Pancreas (tissue), 10 donors: ENCODE measurements at regions not wholly inside any gene's neighbourhood (a gene's known extent, or its start where the extent isn't known, plus 50 kb on each side); places are given as distances from the start of the nearest gene placed in this dataset.

Experiments used
- ATAC-seq, 4 donors: fragments of 200-7000 bp; cut with Tn5 transposase; one replicate each; pipeline versions ENCODE4 v1.8.0 to v1.9.1; 2020; ENCODE audit warnings: mild to moderate bottlenecking in 4 of 4, moderate library complexity in 4 of 4
- DNase-seq, 6 donors: peaks; one replicate each; pipeline ENCODE4 v3.0.0-alpha.2; 2020
- FAIRE-seq: peaks from 2 replicates; lab custom pipeline; 2012; peaks lifted over from hg19 to GRCh38; lab: Jason Lieb, UNC
- H3K27ac ChIP-seq, 4 donors: fragments of 200-600 bp; sonication (generic); 1 replicate in 3 of 4; 2 replicates in 1 of 4; pipeline versions ENCODE4 v1.5.0 to v1.8.0; 2020
- H3K27me3 ChIP-seq, 4 donors: fragments of 200-600 bp; one replicate each; pipeline ENCODE4 v1.8.0; 2021
- H3K36me3 ChIP-seq, 3 donors: fragments of 200-600 bp; sonication (generic) in 1 of 3; one replicate each; pipeline versions ENCODE4 v1.5.0 to v1.8.0; 2020 to 2021
- H3K4me1 ChIP-seq, 3 donors: fragments of 200-600 bp; one replicate each; pipeline ENCODE4 v1.8.0; 2021
- H3K4me3 ChIP-seq, 4 donors: fragments of 200-600 bp; sonication (generic) in 2 of 4; one replicate each; pipeline versions ENCODE4 v1.5.0 to v1.8.0; 2020 to 2021
- H3K9me3 ChIP-seq, 4 donors: fragments of 200-600 bp; one replicate each; pipeline ENCODE4 v1.8.0; 2021
- CTCF ChIP-seq, 4 donors: fragments of 200-600 bp; sonication (generic) in 3 of 4; IDR thresholded peaks; one replicate each; pipeline versions ENCODE4 v1.5.0 to v1.8.0; 2021; ENCODE audit warnings: antibody characterized with exemption in 4 of 4
- WGBS, 2 donors: extraction: QIAGEN DNeasy Blood & Tissue Kit; methylation state at CpG; one replicate each; pipeline ENCODE4 v1.1.7; 2013; 5-methylcytosine and 5-hydroxymethylcytosine counted together
- intact Hi-C, 3 donors: fragments of 100-400 bp; cut with DNase I; formaldehyde crosslinking; loops; one replicate each; pipeline versions ENCODE4 v1.11.1 to v1.14.2; 2022
- donor health status: healthy with polysubstance abuse.
- donor health status: DM: no; HTN: no; CAD: no; lungs with moderate emphysema.
- donor health status: DM: no; HTN: no; CAD: no.
- donor health status: control.
- donor health status: control.
- donor health status: Bipolar disorder and iron deficiency.
- donor health status: DM: yes; HTN: yes; CAD: no.
- donor health status: DM: no; HTN: no; CAD: no.
- donor health status: DM: no; HTN: no; CAD: no.
- donor health status: DM: yes; HTN: yes; CAD: no.

DNA sequence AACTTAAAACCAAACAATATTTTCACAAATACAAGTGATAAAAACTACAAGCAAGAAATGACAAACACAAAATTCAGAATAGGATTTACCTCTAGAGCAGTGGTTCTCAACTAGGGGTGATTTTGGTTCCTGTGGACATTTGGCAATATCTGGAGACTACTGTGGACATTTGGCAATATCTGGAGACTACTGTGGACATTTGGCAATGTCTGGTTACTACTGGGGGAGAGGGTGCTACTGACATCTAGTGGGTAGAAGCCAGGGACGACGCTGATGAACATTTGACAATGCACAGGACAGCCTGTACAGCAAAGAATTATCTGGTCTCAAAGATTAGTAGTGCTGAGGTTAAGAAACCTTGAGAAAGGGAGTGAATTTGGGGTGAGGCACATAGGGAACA lies 169.8 kb downstream of the CLCN4 start:
- Histone ChIP-seq H3K27me3 (peaks cover 0 to 9% (median 0%) of the 10 kb centered on the region in 4 donors), H3K9me3 (no peaks in the 10 kb centered on the region), H3K36me3 (no peaks in the 10 kb centered on the region), H3K4me3 (no peak overlapping the region), H3K27ac (no peak overlapping the region), H3K4me1 (no peaks in the 10 kb centered on the region)
- TF ChIP-seq CTCF (IDR thresholded peaks at IDR 0.05) = no peak
- intact Hi-C loops = no loop called here
- ATAC-seq (peak in 2 of 4 donors; percentile 47 to 56), FAIRE-seq (peak; percentile 17), DNase-seq (no peak)
- 18 to 41% methylated on average over 2 of the region's 2 CpGs for WGBS, 2 donors

DNA sequence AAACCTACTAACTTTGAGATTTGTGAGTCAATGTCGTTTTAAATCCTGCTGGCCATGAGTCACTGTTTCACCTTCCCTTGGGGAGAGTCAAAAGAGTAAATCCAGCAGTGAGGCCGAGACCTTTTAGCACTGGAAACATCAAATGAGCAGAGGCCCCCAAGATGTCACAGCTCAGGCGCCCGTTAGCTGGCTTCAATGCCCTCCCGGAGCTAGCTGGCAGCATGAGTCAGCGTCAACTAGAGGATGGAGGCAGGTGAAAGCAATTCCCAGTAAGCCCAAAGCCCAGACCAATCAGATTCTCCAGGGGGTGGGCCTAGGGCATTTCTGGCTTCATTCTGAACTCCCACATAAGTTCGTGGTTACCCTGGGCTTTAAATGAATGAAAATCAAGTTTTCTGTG lies 170.9 kb downstream of the CLCN4 start:
- H3K27ac ChIP-seq = no peak overlapping the region
- ATAC-seq (no peak), FAIRE-seq (no peak), DNase-seq (no peak)
- WGBS, 2 donors = 44 to 57% methylated on average over 7 of the region's 7 CpGs
- no peak for TF ChIP-seq CTCF (IDR thresholded peaks at IDR 0.05)
- no peaks in the 10 kb centered on the region for H3K9me3 ChIP-seq
- H3K4me3 ChIP-seq = no peak overlapping the region
- peaks cover 0 to 9% (median 0%) of the 10 kb centered on the region in 4 donors for H3K27me3 ChIP-seq
- H3K36me3 ChIP-seq = no peaks in the 10 kb centered on the region
- intact Hi-C loops = no loop called here
- no peaks in the 10 kb centered on the region for H3K4me1 ChIP-seq

DNA sequence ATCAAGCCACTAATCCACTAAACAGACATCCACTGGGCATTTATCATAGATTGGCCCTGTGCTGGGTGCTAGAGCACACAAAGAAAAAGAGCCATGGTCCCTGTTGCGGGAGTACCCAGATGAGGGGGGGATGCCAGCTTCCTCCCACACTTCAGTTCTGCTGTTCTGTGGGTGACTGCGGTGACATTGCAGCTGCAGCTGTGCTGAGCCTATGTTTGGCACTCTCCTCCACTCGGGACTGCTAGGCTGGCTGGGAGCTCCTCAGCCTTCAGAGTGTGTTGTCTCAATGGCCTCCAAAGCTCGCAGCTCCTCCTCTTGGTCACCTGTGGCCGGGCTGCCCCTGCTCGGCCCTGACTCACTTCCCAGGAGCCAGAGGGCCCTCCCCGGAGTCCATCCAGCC lies 173.2 kb downstream of the CLCN4 start:
- H3K4me1 ChIP-seq = no peaks in the 10 kb centered on the region
- H3K27ac ChIP-seq = no peak overlapping the region
- no peak overlapping the region for H3K4me3 ChIP-seq
- no peak for TF ChIP-seq CTCF (IDR thresholded peaks at IDR 0.05)
- ATAC-seq (no peak), DNase-seq (peak in 1 of 6 donors; percentile 30), FAIRE-seq (no peak)
- WGBS, 2 donors = 68 to 70% methylated on average over 7 of the region's 7 CpGs
- H3K9me3 ChIP-seq = no peaks in the 10 kb centered on the region
- H3K27me3 ChIP-seq = peaks cover 0 to 6% (median 0%) of the 10 kb centered on the region in 4 donors
- intact Hi-C loops = no loop called here
- no peaks in the 10 kb centered on the region for H3K36me3 ChIP-seq

DNA sequence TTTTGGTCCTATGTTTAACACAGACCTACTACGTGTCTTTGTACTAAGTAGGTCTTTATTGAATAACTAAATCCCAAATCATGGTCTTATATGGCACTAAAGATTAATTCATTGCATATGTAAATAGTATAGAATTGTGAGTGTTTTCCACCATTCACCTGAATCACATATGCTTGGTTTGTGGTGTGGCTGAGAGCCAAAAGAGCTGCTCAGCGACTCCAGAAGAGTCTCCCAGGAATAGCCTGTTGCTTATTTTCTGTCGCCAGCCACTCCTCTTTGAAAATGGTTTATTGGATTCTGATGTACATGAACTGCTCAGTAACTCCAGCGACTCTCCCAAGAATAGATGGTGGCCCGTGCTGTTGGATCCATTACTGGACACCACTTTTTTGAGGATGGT lies 184.5 kb downstream of the CLCN4 start:
- TF ChIP-seq CTCF (IDR thresholded peaks at IDR 0.05) = no peak
- no peak for DNase-seq

DNA sequence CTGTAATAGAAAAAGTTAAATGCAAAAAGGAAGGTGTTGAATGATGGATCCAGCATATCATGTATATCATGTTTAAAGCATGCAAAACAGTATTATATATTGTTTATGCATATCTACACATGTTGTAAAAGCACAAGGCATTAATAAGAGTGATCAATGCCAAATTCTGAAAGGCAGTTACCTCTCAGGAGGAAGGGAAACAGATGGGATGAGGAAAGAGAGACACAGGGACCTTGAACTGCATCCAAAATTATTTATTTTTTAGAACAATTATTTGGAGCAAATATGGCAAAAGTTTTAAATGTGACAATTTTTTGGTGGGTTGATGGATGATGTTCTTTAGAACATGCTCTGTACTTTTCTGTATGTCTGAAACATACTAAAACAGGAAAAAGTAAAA lies 193.4 kb downstream of the CLCN4 start:
- DNase-seq (no peak), FAIRE-seq (peak; percentile 26), ATAC-seq (no peak)
- TF ChIP-seq CTCF (IDR thresholded peaks at IDR 0.05) = no peak
- H3K27me3 ChIP-seq = peaks cover 0 to 11% (median 3%) of the 10 kb centered on the region in 4 donors
- intact Hi-C loops = no loop called here
- H3K4me3 ChIP-seq = no peak overlapping the region
- no peak overlapping the region for H3K27ac ChIP-seq
- no peaks in the 10 kb centered on the region for H3K36me3 ChIP-seq
- H3K4me1 ChIP-seq = no peaks in the 10 kb centered on the region
- H3K9me3 ChIP-seq = no peaks in the 10 kb centered on the region

More for the DNA sequence above, 184.5 kb downstream of the CLCN4 start:
- no peaks in the 10 kb centered on the region for H3K9me3 ChIP-seq
- FAIRE-seq = no peak
- H3K36me3 ChIP-seq = no peaks in the 10 kb centered on the region
- no peaks in the 10 kb centered on the region for H3K4me1 ChIP-seq
- H3K27ac ChIP-seq = no peak overlapping the region
- WGBS, 2 donors = 62 to 77% methylated on average over 5 of the region's 5 CpGs
- H3K27me3 ChIP-seq = peaks cover 0 to 11% (median 2%) of the 10 kb centered on the region in 4 donors
- no peak for ATAC-seq
- no peak overlapping the region for H3K4me3 ChIP-seq
- intact Hi-C loops = no loop called here
